ENCODE measurements at regions not wholly inside any gene's neighbourhood (a gene's known extent, or its start where the extent isn't known, plus 50 kb on each side); places are given as distances from the start of the nearest gene placed in this dataset.
"Not testable (repeated sequence)": the region's sequence is repeated elsewhere in the genome, so short reads cannot be mapped to it uniquely, and the experiment has no call there.

DNA sequence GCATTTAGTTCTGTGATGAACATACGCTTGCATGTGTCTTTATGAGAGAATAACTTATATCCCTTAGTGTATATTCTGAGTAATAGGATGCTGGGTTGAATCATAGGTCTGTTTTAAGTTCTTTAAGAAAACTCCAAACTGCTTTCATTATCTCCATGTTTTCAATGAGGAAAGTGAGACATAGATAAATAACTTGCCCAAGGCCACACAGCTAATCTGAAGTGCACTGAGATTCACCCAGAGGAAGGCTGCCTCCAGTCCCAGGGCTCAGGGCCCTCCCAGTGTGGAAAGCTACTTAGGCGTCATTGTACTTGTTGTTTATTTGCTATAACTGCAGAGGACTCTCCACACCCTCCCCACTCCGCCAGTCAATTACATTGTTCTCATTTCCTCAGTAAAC is 126.7 kb downstream of the INHBA start:
- ATAC-seq = no peak

DNA sequence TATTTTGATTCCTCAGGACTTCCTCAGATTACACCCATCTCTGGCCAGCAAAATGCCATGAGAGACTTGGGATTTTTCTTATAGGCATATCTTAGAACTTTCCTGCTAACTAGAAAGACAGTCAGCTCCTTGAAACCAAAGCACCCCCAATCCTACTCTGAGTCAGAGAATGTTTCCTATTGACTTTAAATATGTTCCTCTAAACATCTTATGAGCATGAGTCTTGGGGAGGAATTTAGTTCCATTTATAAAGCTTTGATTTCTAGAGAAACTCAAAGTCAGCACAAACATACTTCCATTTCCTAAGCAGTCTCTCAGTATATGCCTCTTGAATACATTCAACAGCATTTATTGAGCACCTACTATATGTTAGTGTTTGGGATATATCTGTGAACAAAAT is 128.5 kb downstream of the INHBA start:
- ATAC-seq = no peak

DNA sequence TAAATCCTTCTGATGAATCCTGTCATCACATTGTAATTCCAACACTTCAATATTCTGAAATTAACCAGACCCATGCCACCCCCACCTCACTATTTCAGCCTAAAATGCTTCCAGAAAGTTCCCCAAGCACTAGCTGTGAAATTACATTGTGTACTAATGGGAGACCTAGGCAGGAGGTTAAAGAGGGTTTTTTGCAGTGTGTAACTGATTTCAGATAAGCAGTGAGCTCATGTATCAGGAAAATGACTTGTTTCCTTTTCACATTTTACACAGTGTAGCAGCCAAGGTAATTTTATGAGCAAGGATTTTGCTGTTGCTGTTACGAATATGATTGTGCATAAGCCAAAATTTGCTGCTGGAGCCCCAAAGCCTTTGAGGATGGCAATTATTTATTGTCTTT is 129.0 kb downstream of the INHBA start:
- ATAC-seq = no peak

DNA sequence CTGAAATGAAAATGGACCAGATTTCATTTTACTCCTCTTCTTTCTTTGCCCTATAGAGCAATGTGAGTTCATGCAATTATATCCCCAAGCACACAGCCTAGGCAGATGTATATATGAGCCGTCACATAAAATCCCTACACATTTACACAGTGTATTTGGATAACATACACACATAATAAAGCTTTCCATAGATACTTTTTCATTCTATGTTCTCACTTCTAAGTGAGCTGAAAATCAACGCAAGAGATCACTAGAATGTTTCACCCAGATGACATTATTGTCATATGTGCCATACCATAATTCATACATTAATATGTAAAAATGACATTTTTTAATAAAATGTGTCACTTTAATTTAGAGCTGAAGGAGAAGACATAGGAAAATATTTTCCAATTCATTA is 129.4 kb downstream of the INHBA start:
- no peak for ATAC-seq

DNA sequence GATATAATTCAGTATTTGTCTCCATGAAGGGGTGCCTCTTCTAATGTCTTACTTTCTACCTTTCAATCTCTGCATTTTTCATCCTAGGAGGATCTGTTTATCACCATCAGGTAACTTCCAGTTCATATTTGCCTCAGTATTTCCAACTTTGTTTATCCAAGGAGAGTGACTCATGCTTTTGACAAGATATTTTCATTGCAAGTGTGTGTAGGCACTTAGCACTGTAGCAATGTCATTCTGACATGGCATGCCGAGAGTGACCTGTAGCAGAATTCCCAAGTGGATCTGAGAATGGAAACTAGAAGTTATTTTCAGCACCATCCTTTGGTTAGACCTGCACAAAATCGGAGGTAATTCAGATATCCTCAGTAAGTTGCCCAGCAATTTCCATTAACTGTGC is 129.9 kb downstream of the INHBA start:
- ATAC-seq = no peak

DNA sequence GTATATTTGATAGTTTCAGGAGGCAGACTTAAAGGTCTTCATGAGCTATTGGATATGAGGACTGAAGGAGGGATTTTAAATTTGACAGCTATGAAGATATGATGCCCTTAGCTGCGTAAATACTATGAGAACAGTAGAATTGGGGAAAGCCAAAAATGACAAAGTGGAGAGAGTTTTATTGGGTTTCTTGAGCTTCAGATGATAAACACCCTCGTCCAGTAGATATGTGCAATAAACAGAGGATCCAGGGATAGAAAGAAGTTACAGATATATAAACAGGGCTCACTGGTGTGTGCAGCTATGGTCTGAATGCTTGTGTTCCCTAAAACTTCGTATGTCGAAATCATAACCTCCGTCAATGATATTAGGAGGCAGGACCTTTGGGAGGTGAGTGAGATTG is 131.3 kb downstream of the INHBA start:
- ATAC-seq = no peak

DNA sequence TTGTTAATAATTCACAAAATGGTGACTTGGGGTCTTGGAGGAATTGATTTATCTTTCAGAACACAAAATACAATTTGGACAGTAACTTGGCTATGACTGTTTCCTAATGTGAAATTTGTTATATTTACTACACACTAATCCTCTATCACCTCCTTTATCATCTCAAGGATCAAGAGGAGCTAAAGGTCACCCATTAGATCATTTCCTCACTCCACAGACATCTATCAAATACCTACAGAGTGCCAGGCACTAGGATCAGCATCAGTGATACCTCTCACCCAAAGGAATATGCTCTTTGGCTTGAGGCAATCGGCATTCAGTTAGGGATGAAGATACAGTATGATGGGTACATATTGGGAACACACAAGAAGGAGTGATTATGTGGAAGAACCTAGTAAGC is 132.1 kb downstream of the INHBA start:
- ATAC-seq = no peak

DNA sequence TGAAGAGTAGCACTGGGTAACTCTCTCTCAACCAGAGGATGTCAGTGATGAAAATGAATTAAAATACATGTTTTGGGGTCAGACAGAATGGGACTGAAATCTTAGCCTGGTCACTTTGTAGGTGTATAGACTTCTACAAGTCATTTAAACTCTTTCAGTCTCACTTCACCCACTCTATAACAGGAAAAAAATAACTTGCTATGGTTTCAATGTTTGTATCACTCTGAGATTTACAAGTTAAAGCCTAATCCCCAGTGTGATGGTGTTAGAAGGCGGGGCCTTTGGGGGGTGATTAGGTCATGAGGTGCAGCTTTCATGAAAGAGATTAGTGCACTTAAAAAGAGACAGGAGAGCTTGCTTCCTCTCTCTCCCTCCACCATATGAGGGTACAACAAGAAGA is 134.8 kb downstream of the INHBA start:
- ATAC-seq = no peak

DNA sequence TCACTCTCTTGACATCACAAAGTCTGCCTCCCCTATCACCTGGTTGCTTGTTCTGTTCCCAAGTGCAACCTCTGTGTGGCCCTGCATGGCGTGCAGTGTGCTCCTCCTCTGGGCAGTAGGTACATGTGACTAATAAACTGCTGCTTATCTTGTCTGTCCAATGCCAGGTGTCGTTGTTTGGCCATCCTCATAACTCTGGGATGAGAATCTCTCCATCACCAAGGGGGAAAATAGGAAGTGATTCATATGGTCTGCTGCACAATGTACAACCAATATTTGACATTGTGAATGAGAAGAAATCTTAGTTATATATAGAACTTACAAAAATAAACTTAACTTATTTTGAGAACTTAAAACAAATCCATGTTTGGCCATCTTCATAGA is 135.2 kb downstream of the INHBA start:
- no peak for ATAC-seq

DNA sequence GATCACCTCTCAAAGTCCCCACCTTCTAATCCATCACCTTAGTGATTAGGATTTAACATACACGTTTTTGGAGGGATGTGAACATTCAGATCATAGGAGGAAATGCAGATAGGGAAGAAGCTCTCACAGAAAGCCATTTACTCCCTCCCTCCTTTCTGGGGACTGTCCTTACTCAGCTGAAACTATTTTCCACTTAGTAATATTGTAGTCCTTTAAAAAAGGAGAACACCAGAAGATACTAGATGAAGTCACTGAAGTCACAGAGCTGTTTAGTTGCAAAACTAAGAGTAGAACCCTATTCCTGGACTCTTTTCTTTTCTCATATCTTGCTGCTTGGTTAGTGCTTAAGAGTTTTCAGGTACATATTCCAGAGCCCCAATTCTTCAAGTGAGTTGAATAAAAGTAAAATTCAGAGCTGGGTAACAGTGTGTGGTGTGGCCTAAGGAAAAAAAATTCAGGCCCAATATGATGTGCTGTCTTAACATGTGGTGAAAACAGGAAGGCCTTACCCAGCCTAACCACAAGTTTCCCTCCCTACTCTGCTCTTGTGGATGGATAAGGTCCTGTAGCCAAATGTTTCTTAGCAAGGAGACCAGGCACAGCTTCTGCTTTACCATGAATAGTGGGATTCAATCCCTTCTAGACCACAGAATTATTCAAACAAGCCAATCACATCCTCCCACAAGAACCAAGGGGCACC is 135.7 kb downstream of the INHBA start:
- ATAC-seq = no peak

DNA sequence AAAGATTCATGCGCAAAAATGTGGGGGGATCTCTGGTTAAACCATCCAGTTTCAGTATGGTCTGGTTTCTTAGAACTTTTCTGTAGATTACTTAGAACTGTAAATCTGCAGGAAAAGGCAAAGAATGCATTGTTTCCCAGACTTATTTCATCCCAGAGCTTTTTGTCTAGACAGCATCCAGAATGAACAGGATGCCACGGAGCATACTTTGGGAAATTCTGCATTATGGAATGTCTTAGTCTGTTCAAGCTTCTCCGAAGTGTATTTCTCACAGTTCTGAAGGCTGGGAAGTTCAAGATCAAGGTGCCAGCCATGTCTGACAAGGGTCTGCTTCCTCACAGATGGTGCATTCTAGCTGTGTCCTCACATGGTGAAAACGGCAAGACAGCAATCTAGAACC is 136.3 kb downstream of the INHBA start:
- ATAC-seq = no peak

DNA sequence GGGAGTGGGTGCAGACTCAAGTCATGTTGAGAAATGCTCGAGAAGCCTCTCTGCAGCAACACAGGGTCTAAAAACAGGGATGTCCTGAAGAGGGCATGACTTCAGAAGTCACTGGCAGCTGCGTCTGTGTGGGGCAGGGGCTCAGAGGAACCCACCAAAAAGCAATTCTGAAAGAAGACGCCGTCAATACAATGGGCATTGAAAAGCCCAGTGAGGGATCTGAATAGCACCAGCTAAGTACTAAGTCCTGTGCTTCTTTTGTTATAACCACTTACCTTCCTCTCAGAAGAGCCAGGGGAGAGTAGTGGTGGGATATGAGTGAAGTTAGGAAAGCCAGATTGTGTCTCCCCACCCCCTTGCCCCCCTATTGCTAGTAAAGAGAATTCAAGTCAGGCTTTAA is 137.2 kb downstream of the INHBA start:
- ATAC-seq = no peak

DNA sequence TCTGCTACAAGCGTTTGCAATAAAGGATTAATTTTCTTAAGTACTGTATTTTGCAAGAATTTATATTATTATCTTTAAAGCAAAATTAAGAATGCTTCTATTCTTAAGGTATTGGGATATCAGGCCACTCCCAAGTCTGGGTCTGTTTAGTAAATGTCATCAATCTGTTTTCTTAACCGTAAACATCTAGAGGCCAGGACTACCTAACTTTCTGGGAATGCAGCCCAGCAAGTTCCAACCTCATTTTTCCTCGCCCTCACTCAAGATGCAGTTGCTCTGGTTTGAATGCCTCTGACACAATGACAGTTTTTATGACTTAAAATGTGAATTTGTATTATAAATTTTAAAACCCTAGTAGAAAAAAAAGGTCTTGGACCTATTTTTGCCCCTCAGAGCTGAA is 143.5 kb downstream of the INHBA start:
- no peak for ATAC-seq

DNA sequence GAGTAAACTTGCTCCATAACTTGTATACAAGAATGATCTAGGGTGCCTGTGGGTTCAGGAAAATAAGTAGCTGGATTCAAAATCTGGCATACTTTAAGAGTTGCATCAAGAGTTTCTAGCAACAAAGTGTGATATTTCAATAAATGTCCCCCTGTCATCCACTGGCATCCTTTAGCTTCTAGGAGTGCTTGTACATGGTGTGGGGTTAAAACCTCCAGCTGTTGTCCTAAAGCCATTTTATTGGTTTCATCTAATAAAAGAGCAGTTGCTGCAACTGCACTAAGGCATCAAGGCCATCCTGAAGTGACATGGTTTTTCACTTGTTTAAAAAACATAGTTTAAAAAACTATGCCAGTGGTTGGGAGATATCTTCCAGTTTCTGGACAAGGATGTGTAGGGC is 148.4 kb downstream of the INHBA start:
- ATAC-seq = no peak

DNA sequence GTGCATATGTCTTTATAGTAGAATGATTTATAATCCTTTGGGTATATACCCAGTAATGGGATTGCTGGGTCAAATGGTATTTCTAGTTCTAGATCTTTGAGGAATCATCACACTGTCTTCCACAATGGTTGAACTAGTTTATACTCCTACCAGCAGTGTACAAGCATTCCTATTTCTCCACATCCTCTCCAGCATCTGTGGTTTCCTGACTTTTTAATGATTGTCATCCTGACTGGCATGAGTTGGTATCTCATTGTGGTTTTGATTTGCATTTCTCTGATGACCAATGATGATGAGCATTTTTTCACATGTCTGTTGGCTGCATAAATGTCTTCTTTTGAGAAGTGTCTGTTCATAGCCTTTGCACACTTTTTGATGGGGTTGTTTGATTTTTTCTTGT is 152.8 kb downstream of the INHBA start:
- not testable (repeated sequence) for ATAC-seq

DNA sequence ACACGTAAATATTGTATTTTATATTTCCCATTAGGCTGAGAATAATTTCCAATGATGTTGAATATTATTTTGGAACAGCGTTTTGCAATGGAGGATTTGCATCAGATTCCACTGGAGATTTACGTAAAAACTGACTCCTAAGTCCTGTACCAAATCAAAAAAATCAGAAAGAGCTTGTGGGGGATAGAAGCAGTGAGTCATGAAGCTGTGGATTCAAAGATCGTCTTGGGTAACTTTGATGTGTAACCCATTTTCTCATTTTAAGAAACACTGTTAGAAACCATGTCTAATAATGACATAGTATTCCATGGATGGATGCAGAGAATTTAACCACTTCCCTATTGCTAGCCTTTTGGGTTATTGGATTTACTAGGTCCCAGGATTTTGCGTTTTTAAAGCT is 158.6 kb downstream of the INHBA start:
- ATAC-seq = no peak

DNA sequence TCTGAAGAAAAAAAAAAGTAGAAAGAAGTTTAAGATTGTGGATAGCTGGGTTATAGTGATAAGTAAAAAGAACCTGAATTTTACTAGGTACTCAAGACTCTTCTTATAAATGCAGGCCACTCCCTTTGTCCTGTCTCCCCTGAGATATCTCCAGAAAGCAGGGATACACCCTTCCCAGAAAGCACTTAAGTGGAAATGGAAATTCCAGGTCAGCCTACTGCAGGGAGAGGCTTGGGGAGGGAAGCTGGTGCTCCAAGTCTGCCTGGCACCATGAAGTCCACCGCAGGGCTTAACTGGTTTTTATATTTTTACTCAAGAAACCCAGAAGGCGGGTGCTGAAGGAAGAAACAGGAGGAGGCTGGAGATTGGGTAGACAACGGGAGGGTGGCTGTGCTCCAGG is 162.3 kb downstream of the INHBA start:
- ATAC-seq = no peak

DNA sequence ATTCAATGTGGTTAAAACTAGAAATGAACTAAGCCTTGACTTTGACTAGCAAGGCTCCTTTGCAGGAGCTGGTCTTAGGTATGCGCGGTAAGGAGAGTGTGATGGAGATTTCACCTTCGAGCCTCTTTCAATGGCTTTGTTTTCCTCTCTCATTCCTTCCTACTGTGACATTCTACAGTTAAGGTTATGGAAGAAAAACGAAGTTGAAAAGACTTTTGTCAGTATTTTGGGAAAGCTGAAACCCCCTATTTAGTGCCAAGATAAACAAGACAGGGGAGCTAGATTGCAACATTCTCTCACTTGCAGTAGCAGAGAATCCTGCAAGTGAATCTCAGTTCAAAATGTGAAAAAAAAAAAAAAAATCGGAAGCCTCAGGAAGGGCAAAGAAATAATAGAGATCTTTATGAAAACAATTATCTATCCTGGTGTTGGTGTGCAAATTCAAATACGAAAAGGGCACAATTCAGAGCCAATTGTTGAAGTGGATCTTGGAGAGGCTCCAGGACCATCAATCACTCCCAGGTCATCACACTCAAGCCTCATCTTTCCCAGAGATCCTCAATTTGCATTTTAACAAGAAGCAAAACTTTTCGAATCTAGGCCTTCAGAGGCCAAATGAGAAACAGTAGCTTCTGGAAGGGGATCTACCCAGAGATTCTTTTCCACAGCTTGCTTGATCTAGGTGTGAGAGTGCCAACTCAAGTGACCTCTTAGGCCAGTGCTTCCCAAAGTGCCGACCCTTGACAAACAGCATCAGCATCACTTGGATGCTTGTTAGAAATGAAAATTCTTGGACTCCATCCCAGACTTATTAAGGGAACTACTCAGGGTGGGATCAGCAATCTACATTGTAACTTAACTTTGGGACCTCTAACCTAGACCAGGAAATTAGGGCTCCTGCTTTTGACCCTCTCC is 163.8 kb downstream of the INHBA start:
- ATAC-seq = no peak

DNA sequence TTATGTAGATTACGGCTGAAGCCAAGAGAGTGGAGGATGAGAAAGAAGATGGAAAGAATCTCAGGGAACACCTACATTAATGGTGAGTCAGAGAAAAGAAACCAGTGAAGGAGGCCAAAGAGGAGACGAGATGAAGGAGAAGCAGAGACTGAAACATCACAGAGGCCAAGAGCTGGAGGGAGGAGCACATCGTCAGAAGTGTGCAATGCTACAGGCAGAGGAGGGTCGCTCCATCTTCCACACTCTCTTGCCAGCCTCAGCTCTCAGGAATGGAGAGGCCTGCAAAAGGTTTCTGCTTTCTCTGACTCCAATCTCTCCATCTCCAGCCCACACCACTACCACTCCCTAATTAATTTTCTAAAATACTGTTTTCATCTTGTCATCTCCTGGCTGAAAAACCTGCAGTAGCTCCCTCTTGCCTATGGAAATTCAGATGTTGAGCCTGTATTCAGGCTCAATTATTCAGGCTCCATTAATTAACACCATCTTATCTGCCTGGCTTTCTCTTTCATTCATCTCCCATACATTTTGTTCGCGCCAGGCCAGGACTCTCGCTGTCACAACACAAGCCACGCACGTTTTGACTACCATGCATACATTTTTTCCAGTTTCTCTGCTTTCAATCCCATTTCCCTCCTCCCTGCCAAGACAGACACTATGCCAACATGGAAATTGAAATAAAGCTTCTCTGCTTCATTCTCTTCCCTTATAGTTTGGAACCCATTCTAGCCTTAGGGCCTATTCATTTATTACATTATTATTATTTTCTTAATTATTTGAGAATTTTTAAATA is 165.8 kb downstream of the INHBA start:
- no peak for ATAC-seq

DNA sequence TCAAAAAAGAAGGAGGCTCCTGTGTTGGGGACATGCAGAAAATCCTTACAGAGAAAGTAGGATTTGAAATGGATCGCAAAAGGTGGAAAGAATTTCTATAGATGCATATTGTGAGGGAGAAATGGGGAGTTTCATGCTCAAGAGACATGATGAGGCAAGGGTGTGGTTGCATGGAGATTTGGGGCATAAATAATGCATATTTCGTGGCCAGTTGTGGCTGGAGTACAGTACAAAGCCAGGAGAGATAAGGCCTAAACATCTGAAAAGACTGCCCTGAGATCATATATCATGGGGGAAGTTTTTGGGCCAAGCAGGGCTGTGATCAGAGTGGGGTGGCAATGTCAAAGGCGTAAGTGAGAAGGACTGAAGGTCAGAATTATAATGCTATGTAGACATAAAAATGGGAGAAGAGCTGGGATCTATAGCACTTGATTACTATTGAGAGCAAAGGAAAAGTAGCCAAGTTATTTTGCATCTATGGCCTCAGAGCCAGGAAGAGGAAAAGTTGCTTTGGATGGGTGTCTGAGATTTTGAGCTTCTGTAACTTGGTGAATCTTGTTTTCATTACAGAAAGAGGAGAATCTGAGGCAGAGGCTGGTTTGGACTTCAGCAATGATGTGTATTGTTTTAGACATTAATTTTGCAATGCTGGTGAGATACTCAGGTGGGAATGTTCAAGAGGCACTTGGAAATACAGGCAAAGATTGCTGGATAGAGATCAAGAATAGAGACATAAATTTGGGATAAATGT is 166.6 kb downstream of the INHBA start:
- ATAC-seq = no peak

DNA sequence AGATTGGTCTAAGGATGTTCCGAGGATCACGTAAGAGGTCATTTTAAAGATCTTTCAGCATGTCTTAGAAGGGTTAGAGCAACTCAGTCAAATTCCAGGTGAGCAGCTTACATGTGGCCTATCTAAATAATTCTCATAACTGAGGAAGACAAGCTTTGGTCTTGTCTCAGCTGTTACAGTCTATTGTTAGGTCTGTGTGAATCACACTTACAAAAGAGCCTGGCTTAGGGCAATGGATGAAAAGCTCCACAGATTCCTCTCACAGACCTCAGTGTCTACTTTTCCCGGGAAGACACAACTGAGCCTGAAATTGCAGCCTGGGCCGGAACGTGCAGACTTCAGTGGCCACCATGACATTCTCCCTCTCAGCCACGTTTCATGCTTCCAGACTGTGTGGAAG is 173.1 kb downstream of the INHBA start:
- ATAC-seq = no peak

DNA sequence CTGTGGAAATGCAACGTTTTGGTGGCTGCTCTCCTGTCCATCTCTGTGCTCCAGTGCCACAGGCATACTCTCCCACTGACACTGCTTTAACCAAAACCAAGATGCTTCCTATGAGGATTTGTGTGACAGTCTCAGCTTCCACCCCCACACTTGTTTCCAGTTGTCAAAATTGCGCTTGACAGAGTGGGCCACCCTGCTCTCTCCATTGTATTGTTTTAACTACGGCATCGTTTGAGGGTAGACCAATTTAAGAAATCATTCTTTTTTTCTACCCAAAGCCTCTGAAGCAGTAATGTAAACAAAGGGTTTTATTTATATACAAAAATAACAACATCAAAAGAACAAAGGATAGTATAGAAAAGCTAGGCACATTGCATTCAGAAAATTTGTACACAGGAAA is 178.0 kb downstream of the INHBA start:
- ATAC-seq = no peak

DNA sequence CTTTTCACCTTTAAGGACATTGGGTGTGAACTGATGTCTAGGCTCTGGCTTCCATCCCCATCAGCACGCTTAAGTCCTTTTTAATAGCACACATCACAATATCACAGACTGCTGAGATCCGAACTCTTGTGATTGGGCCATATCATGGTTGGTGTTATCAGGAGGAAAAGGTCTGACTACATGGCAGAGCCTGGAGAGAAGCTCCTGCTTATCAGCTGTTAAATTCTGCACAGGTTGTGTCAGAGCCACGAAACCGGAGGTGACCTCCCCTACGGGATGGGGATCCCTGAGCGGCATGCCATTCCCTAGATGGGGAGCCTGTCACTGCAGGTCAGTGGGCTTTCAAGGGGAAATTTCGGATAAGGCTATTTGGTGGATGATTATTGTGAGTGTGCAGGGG is 182.4 kb downstream of the INHBA start:
- no peak for ATAC-seq

Data from activated CD4-positive, CD25-positive, alpha-beta regulatory T cell treated with anti-CD3 and anti-CD28 coated beads, Interleukin-2, amount 50 U/mL, for 24 hours (primary cell).